A673 (cell line): ENCODE measurements at regions not wholly inside any gene's neighbourhood (a gene's known extent, or its start where the extent isn't known, plus 50 kb on each side); places are given as distances from the start of the nearest gene placed in this dataset.

Experiments
- EZH2 ChIP-seq: fragments of 200-600 bp; sonication (generic); IDR thresholded peaks from 2 replicates; pipeline ENCODE4 v1.6.1; 2017; ENCODE audit warnings: borderline replicate concordance, low read depth, mild to moderate bottlenecking, mixed read lengths, antibody characterized with exemption, low read length; ENCODE audit not compliant: poor library complexity, severe bottlenecking
- TF ChIP-seq, protein P1 (sequence below): fragments of 300-800, 200-600 bp; sonication (generic); conservative IDR thresholded peaks from 2 replicates; pipeline ENCODE4 v1.5.1; 2017; ENCODE audit warnings: low read depth, mild to moderate bottlenecking, antibody characterized with exemption, low read length, moderate library complexity, mixed read lengths

DNA sequence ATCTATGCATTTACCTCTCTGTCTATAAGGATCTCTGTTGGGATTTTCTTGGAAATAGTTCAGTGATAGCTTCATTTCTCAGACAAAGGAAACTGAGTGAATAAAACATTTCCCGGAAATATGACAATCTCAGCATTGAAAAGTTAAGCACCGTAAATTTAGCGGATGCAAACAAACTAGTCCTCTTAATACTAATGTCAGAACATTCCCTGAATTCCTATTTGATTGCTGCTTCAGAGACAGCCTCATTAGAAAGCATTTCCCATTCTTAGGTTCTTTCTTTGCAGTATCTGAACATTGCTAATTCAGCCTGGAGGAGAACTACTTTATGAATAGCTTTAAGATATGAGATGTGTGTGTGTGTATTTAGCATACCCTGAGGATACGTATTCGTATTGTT is 101.3 kb downstream of the NR2F2 start:
- TF ChIP-seq, protein P1, sequence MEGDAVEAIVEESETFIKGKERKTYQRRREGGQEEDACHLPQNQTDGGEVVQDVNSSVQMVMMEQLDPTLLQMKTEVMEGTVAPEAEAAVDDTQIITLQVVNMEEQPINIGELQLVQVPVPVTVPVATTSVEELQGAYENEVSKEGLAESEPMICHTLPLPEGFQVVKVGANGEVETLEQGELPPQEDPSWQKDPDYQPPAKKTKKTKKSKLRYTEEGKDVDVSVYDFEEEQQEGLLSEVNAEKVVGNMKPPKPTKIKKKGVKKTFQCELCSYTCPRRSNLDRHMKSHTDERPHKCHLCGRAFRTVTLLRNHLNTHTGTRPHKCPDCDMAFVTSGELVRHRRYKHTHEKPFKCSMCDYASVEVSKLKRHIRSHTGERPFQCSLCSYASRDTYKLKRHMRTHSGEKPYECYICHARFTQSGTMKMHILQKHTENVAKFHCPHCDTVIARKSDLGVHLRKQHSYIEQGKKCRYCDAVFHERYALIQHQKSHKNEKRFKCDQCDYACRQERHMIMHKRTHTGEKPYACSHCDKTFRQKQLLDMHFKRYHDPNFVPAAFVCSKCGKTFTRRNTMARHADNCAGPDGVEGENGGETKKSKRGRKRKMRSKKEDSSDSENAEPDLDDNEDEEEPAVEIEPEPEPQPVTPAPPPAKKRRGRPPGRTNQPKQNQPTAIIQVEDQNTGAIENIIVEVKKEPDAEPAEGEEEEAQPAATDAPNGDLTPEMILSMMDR: no peak
- no peak for TF ChIP-seq EZH2
